Adrenal gland (tissue), 5 donors: ENCODE measurements at regions not wholly inside any gene's neighbourhood (a gene's known extent, or its start where the extent isn't known, plus 50 kb on each side); places are given as distances from the start of the nearest gene placed in this dataset.

ENCODE experiments used
- POLR2A ChIP-seq, 2 donors: fragments of 450-650 bp; IDR thresholded peaks; one replicate each; pipeline ENCODE4 v1.6.1; 2017; ENCODE audit warnings: antibody characterized with exemption in 2 of 2, mild to moderate bottlenecking in 2 of 2, moderate library complexity in 1 of 2
- TF ChIP-seq, protein P1 (sequence below), 6 experiments: fragments of 450-650 bp in 4 of 6; fragments of 200-600 bp in 2 of 6; sonication (generic) in 1 of 6; IDR thresholded peaks; 1 replicate in 5 of 6; 2 replicates in 1 of 6; pipeline versions ENCODE4 v1.5.1 to v1.8.0; 2016 to 2021; ENCODE audit warnings: antibody characterized with exemption in 6 of 6, mild to moderate bottlenecking in 2 of 6, moderate library complexity in 1 of 6
- donor health status: DM: no; HTN: no; CAD: no.

- TF ChIP-seq, protein P1, sequence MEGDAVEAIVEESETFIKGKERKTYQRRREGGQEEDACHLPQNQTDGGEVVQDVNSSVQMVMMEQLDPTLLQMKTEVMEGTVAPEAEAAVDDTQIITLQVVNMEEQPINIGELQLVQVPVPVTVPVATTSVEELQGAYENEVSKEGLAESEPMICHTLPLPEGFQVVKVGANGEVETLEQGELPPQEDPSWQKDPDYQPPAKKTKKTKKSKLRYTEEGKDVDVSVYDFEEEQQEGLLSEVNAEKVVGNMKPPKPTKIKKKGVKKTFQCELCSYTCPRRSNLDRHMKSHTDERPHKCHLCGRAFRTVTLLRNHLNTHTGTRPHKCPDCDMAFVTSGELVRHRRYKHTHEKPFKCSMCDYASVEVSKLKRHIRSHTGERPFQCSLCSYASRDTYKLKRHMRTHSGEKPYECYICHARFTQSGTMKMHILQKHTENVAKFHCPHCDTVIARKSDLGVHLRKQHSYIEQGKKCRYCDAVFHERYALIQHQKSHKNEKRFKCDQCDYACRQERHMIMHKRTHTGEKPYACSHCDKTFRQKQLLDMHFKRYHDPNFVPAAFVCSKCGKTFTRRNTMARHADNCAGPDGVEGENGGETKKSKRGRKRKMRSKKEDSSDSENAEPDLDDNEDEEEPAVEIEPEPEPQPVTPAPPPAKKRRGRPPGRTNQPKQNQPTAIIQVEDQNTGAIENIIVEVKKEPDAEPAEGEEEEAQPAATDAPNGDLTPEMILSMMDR (IDR thresholded peaks at IDR 0.05) = no peak
- no peak for TF ChIP-seq POLR2A (IDR thresholded peaks at IDR 0.05)
Observed at GRCh38 chr22:22047776-22048175, 65.2 kb upstream of the TOP3B start.
